CD4-positive, CD25-positive, alpha-beta regulatory T cell (primary cell): ENCODE measurements at regions not wholly inside any gene's neighbourhood (a gene's known extent, or its start where the extent isn't known, plus 50 kb on each side); places are given as distances from the start of the nearest gene placed in this dataset.

Experiments
- ATAC-seq, 2 donors: fragments of 150-1000 bp; cut with Tn5 transposase; one replicate each; pipeline ENCODE4 v1.10.0; 2021; ENCODE audit warnings: low read depth in 2 of 2, moderate number of reproducible peaks in 2 of 2, moderate library complexity in 1 of 2
- DNase-seq, 3 donors: peaks; one replicate each; pipeline versions ENCODE4 v3.0.0 to v3.0.0-alpha.2; 2012 to 2022; ENCODE audit warnings: mixed read lengths in 1 of 3
- H3K27ac ChIP-seq: one replicate; pipeline ENCODE4 v1.7.0; 2013; ENCODE audit warnings: mild to moderate bottlenecking, low read length; ENCODE audit not compliant: insufficient read depth, poor library complexity, severe bottlenecking
- H3K27me3 ChIP-seq: one replicate; pipeline ENCODE4 v1.7.0; 2013; ENCODE audit warnings: low read length; ENCODE audit not compliant: control insufficient read depth, insufficient read depth
- H3K36me3 ChIP-seq: one replicate; pipeline ENCODE4 v1.7.0; 2013; ENCODE audit warnings: mild to moderate bottlenecking, low read length, moderate library complexity; ENCODE audit not compliant: control insufficient read depth, insufficient read depth
- H3K4me1 ChIP-seq: 2 replicates; pipeline ENCODE4 v1.7.0; 2013; ENCODE audit warnings: mild to moderate bottlenecking, low read length; ENCODE audit not compliant: insufficient read depth, control insufficient read depth, poor library complexity, severe bottlenecking
- H3K4me3 ChIP-seq: one replicate; pipeline ENCODE4 v1.7.0; 2013; ENCODE audit warnings: low read depth, mild to moderate bottlenecking, low read length, moderate library complexity
- H3K9me3 ChIP-seq, 2 experiments: 1 replicate in 1 of 2; 2 replicates in 1 of 2; pipeline ENCODE4 v1.7.0; 2013; ENCODE audit warnings: low read length in 2 of 2, mild to moderate bottlenecking in 1 of 2, moderate library complexity in 1 of 2; ENCODE audit not compliant: control insufficient read depth in 2 of 2
- H3K27ac Mint-ChIP-seq, 3 donors: one replicate each; pipeline ENCODE4 v1.8.0; 2020 to 2022; ENCODE audit warnings: mild to moderate bottlenecking in 3 of 3, mixed read lengths in 3 of 3, moderate library complexity in 2 of 3
- H3K27me3 Mint-ChIP-seq: one replicate; pipeline ENCODE4 v1.8.0; 2022; ENCODE audit warnings: mild to moderate bottlenecking, mixed read lengths
- H3K36me3 Mint-ChIP-seq: one replicate; pipeline ENCODE4 v1.8.0; 2020; ENCODE audit warnings: mixed read lengths
- H3K4me1 Mint-ChIP-seq, 4 donors: one replicate each; pipeline ENCODE4 v1.8.0; 2020 to 2022; ENCODE audit warnings: mixed read lengths in 4 of 4, mild to moderate bottlenecking in 1 of 4
- H3K4me3 Mint-ChIP-seq, 4 donors: one replicate each; pipeline ENCODE4 v1.8.0; 2020 to 2022; ENCODE audit warnings: mild to moderate bottlenecking in 4 of 4, mixed read lengths in 4 of 4, moderate library complexity in 3 of 4
- H3K9me3 Mint-ChIP-seq, 7 donors: one replicate each; pipeline ENCODE4 v1.8.0; 2020 to 2022; ENCODE audit warnings: mixed read lengths in 7 of 7, mild to moderate bottlenecking in 3 of 7, moderate library complexity in 2 of 7

GRCh38 chr20:63117151-63117550 is 98.8 kb downstream of the YTHDF1 start:
- Histone ChIP-seq H3K27me3 (peaks cover 3% of the 10 kb centered on the region), H3K4me3 (no peak overlapping the region), H3K27ac (no peak overlapping the region), H3K36me3 (no peaks in the 10 kb centered on the region), H3K4me1 (no peaks in the 10 kb centered on the region), H3K9me3 (peaks cover 0 to under 1% of the 10 kb centered on the region in 2 experiments)
- DNase-seq (no peak), ATAC-seq (no peak)
- peaks cover 0 to 1% (median 0%) of the 10 kb centered on the region in 7 donors for H3K9me3 Mint-ChIP-seq
- H3K4me3 Mint-ChIP-seq = no peak overlapping the region
- no peaks in the 10 kb centered on the region for H3K4me1 Mint-ChIP-seq
- H3K36me3 Mint-ChIP-seq = no peaks in the 10 kb centered on the region
- peaks cover 14% of the 10 kb centered on the region for H3K27me3 Mint-ChIP-seq
- H3K27ac Mint-ChIP-seq = no peak overlapping the region

- no peak overlapping the region for H3K4me3 Mint-ChIP-seq
- Histone ChIP-seq H3K27ac (no peak overlapping the region), H3K9me3 (peaks cover 4 to 7% of the 10 kb centered on the region in 2 experiments), H3K27me3 (peaks cover 3% of the 10 kb centered on the region), H3K4me3 (no peak overlapping the region), H3K36me3 (no peaks in the 10 kb centered on the region), H3K4me1 (no peaks in the 10 kb centered on the region)
- peaks cover 14% of the 10 kb centered on the region for H3K27me3 Mint-ChIP-seq
- no peak overlapping the region for H3K27ac Mint-ChIP-seq
- no peaks in the 10 kb centered on the region for H3K4me1 Mint-ChIP-seq
- peaks cover 0 to 6% (median 4%) of the 10 kb centered on the region in 7 donors for H3K9me3 Mint-ChIP-seq
- DNase-seq = no peak
- H3K36me3 Mint-ChIP-seq = no peaks in the 10 kb centered on the region
- ATAC-seq = no peak
These were observed 99.4 kb downstream of the YTHDF1 start for GRCh38 chr20:63116412-63117106.

- no peak for ATAC-seq
- H3K27ac ChIP-seq = no peak overlapping the region
- H3K4me3 ChIP-seq = no peak overlapping the region
- H3K36me3 ChIP-seq = no peaks in the 10 kb centered on the region
- Mint-ChIP-seq H3K4me1 (no peaks in the 10 kb centered on the region), H3K4me3 (no peak overlapping the region), H3K27me3 (peaks cover 14% of the 10 kb centered on the region), H3K9me3 (peaks cover 0 to 9% (median 6%) of the 10 kb centered on the region in 7 donors), H3K27ac (no peak overlapping the region), H3K36me3 (no peaks in the 10 kb centered on the region)
- no peak for DNase-seq
- peaks cover 3% of the 10 kb centered on the region for H3K27me3 ChIP-seq
- peaks cover 6 to 8% of the 10 kb centered on the region in 2 experiments for H3K9me3 ChIP-seq
- H3K4me1 ChIP-seq = no peaks in the 10 kb centered on the region
These were observed 100.1 kb downstream of the YTHDF1 start for GRCh38 chr20:63115651-63116411.

- H3K9me3 Mint-ChIP-seq = peaks cover 0 to 10% (median 6%) of the 10 kb centered on the region in 7 donors
- H3K27ac Mint-ChIP-seq = no peak overlapping the region
- H3K27ac ChIP-seq = no peak overlapping the region
- H3K4me1 ChIP-seq = no peaks in the 10 kb centered on the region
- peaks cover 14% of the 10 kb centered on the region for H3K27me3 Mint-ChIP-seq
- H3K36me3 ChIP-seq = no peaks in the 10 kb centered on the region
- no peak overlapping the region for H3K4me3 Mint-ChIP-seq
- no peak overlapping the region for H3K4me3 ChIP-seq
- H3K36me3 Mint-ChIP-seq = no peaks in the 10 kb centered on the region
- DNase-seq (no peak), ATAC-seq (no peak)
- no peaks in the 10 kb centered on the region for H3K4me1 Mint-ChIP-seq
- H3K9me3 ChIP-seq = peaks cover 6 to 8% of the 10 kb centered on the region in 2 experiments
- H3K27me3 ChIP-seq = peaks cover 3% of the 10 kb centered on the region
These were observed 101.1 kb downstream of the YTHDF1 start for GRCh38 chr20:63114693-63115311.

- DNase-seq = no peak
- H3K9me3 ChIP-seq = peaks cover 6 to 8% of the 10 kb centered on the region in 2 experiments
- H3K27me3 ChIP-seq = peaks cover 3% of the 10 kb centered on the region
- no peak overlapping the region for H3K27ac ChIP-seq
- ATAC-seq = no peak
- H3K4me1 ChIP-seq = no peaks in the 10 kb centered on the region
- no peaks in the 10 kb centered on the region for H3K36me3 ChIP-seq
- H3K4me3 Mint-ChIP-seq = no peak overlapping the region
- H3K9me3 Mint-ChIP-seq = peaks cover 0 to 10% (median 6%) of the 10 kb centered on the region in 7 donors
- no peaks in the 10 kb centered on the region for H3K4me1 Mint-ChIP-seq
- H3K27ac Mint-ChIP-seq = no peak overlapping the region
- peaks cover 12% of the 10 kb centered on the region for H3K27me3 Mint-ChIP-seq
- H3K36me3 Mint-ChIP-seq = no peaks in the 10 kb centered on the region
- no peak overlapping the region for H3K4me3 ChIP-seq
These were observed 101.8 kb downstream of the YTHDF1 start for GRCh38 chr20:63114006-63114692.

GRCh38 chr20:63112491-63113219 is 103.3 kb downstream of the YTHDF1 start:
- Histone ChIP-seq H3K9me3 (peaks cover 6 to 8% of the 10 kb centered on the region in 2 experiments), H3K4me1 (no peaks in the 10 kb centered on the region), H3K36me3 (no peaks in the 10 kb centered on the region), H3K27me3 (peaks cover 3% of the 10 kb centered on the region), H3K27ac (no peak overlapping the region), H3K4me3 (no peak overlapping the region)
- Mint-ChIP-seq H3K27ac (no peak overlapping the region), H3K9me3 (peaks cover 0 to 10% (median 7%) of the 10 kb centered on the region in 7 donors), H3K36me3 (no peaks in the 10 kb centered on the region), H3K4me1 (no peaks in the 10 kb centered on the region), H3K4me3 (no peak overlapping the region), H3K27me3 (peaks cover 5% of the 10 kb centered on the region)
- DNase-seq = no peak
- no peak for ATAC-seq

GRCh38 chr20:63108247-63108646 is 101.5 kb upstream of the BHLHE23 start:
- no peak overlapping the region for H3K27ac Mint-ChIP-seq
- Histone ChIP-seq H3K27ac (no peak overlapping the region), H3K9me3 (peaks cover 8 to 10% of the 10 kb centered on the region in 2 experiments), H3K4me1 (no peaks in the 10 kb centered on the region), H3K36me3 (no peaks in the 10 kb centered on the region), H3K27me3 (peaks cover 3% of the 10 kb centered on the region), H3K4me3 (no peak overlapping the region)
- no peaks in the 10 kb centered on the region for H3K27me3 Mint-ChIP-seq
- peak overlapping the region in 1 of 4 donors; percentile 77 for H3K4me3 Mint-ChIP-seq
- H3K9me3 Mint-ChIP-seq = peaks cover 0 to 10% (median 8%) of the 10 kb centered on the region in 7 donors
- DNase-seq (no peak), ATAC-seq (no peak)
- H3K36me3 Mint-ChIP-seq = no peaks in the 10 kb centered on the region
- H3K4me1 Mint-ChIP-seq = peaks cover 0 to 3% (median 0%) of the 10 kb centered on the region in 4 donors
